ENCODE measurements at regions not wholly inside any gene's neighbourhood (a gene's known extent, or its start where the extent isn't known, plus 50 kb on each side); places are given as distances from the start of the nearest gene placed in this dataset.

DNA sequence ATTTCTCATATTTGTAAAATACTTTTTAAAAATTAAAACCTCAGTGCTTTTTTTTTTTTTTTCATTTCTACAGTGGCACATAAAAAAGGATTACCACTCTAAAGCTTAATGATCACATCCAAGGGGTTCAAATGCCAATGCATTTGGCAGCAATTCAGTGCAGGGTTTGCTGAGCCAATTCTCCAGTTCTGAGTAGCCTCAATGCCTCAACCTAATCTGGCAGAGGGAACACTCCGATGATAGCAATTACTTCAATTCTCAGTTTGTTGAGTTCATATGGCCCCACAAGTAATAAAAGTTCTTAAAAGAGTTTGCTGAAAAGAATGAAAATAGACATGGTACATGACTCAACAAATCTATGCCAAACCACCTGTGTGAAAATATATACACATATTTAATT lies 79.3 kb upstream of the RBMS3 start:
- POLR2A ChIA-PET = no interaction called here
- Histone ChIP-seq H3K27ac (ENCODE audit: low read depth, low read length) (no peak overlapping the region), H3K27me3 (ENCODE audit: control insufficient read depth, insufficient read depth, low read length) (no peaks in the 10 kb centered on the region), H3K4me3 (ENCODE audit: low read depth, low read length) (no peak overlapping the region), H3K9me3 (ENCODE audit: control insufficient read depth, insufficient read depth, low read length) (no peaks in the 10 kb centered on the region)
- TF ChIP-seq, protein P1, sequence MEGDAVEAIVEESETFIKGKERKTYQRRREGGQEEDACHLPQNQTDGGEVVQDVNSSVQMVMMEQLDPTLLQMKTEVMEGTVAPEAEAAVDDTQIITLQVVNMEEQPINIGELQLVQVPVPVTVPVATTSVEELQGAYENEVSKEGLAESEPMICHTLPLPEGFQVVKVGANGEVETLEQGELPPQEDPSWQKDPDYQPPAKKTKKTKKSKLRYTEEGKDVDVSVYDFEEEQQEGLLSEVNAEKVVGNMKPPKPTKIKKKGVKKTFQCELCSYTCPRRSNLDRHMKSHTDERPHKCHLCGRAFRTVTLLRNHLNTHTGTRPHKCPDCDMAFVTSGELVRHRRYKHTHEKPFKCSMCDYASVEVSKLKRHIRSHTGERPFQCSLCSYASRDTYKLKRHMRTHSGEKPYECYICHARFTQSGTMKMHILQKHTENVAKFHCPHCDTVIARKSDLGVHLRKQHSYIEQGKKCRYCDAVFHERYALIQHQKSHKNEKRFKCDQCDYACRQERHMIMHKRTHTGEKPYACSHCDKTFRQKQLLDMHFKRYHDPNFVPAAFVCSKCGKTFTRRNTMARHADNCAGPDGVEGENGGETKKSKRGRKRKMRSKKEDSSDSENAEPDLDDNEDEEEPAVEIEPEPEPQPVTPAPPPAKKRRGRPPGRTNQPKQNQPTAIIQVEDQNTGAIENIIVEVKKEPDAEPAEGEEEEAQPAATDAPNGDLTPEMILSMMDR (IDR thresholded peaks at IDR 0.05; ENCODE audit: low read depth, low read length) = no peak
- CTCF ChIA-PET = no interaction called here
- DNase-seq (ENCODE audit: low read depth, low spot score) = no peak

GRCh38 chr3:29202378-29202777 lies 78.5 kb upstream of the RBMS3 start:
- no peak overlapping the region for H3K27ac ChIP-seq (ENCODE audit: low read depth, low read length)

GRCh38 chr3:29203851-29204250 lies 77.0 kb upstream of the RBMS3 start:
- Histone ChIP-seq H3K27ac (ENCODE audit: low read depth, low read length) (no peak overlapping the region), H3K9me3 (ENCODE audit: control insufficient read depth, insufficient read depth, low read length) (no peaks in the 10 kb centered on the region), H3K4me3 (ENCODE audit: low read depth, low read length) (no peak overlapping the region), H3K27me3 (ENCODE audit: control insufficient read depth, insufficient read depth, low read length) (no peaks in the 10 kb centered on the region)
- no peak for DNase-seq (ENCODE audit: low read depth, low spot score)
- POLR2A ChIA-PET = no interaction called here
- TF ChIP-seq, protein P1 (IDR thresholded peaks at IDR 0.05; ENCODE audit: low read depth, low read length) = no peak
- CTCF ChIA-PET = interaction anchor here (1.5 kb wide), 1 partner anchor 17 kb away, joined by 3 read pairs; no protein-coding TSS in a partner anchor

More at GRCh38 chr3:29202378-29202777, 78.5 kb upstream of the RBMS3 start:
- no peaks in the 10 kb centered on the region for H3K9me3 ChIP-seq (ENCODE audit: control insufficient read depth, insufficient read depth, low read length)
- ChIA-PET POLR2A (no interaction called here), CTCF (no interaction called here)
- DNase-seq (ENCODE audit: low read depth, low spot score) = no peak
- H3K27me3 ChIP-seq (ENCODE audit: control insufficient read depth, insufficient read depth, low read length) = no peaks in the 10 kb centered on the region
- H3K4me3 ChIP-seq (ENCODE audit: low read depth, low read length) = no peak overlapping the region
- TF ChIP-seq, protein P1 (IDR thresholded peaks at IDR 0.05; ENCODE audit: low read depth, low read length) = no peak

DNA sequence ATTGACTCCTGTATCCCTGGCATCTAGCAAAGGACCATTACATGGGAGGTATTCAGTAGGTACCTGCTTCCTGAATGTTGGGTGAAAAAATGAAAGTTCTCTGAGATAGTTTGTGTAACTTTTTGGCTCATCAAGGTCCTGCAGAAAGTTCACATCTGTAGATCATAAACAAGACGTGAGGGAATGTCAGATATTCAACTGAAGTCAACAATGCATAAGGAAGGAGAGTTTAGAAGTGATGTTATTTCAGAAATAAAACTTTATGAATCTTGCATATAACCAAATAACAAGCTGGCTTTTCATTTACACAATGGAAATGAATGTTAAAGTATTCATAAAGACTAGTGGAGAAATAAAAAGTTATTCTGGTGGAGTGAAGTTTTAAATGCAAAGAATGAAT lies 73.4 kb upstream of the RBMS3 start:
- no peaks in the 10 kb centered on the region for H3K27me3 ChIP-seq (ENCODE audit: control insufficient read depth, insufficient read depth, low read length)
- TF ChIP-seq, protein P1 (IDR thresholded peaks at IDR 0.05; ENCODE audit: low read depth, low read length) = no peak
- H3K27ac ChIP-seq (ENCODE audit: low read depth, low read length) = no peak overlapping the region
- no peak for DNase-seq (ENCODE audit: low read depth, low spot score)
- H3K4me3 ChIP-seq (ENCODE audit: low read depth, low read length) = no peak overlapping the region
- ChIA-PET CTCF (no interaction called here), POLR2A (no interaction called here)
- H3K9me3 ChIP-seq (ENCODE audit: control insufficient read depth, insufficient read depth, low read length) = no peaks in the 10 kb centered on the region

GRCh38 chr3:29212789-29213433 lies 68.0 kb upstream of the RBMS3 start:
- ChIA-PET POLR2A (no interaction called here), CTCF (interaction anchor here (0.6 kb wide), 1 partner anchor 569 kb away, joined by 3 read pairs; no protein-coding TSS in a partner anchor)
- Histone ChIP-seq H3K27ac (ENCODE audit: low read depth, low read length) (no peak overlapping the region), H3K27me3 (ENCODE audit: control insufficient read depth, insufficient read depth, low read length) (no peaks in the 10 kb centered on the region), H3K9me3 (ENCODE audit: control insufficient read depth, insufficient read depth, low read length) (no peaks in the 10 kb centered on the region), H3K4me3 (ENCODE audit: low read depth, low read length) (no peak overlapping the region)
- TF ChIP-seq, protein P1 (IDR thresholded peaks at IDR 0.05; ENCODE audit: low read depth, low read length) = no peak
- no peak for DNase-seq (ENCODE audit: low read depth, low spot score)
